Eye (tissue), 1 donor: ENCODE measurements at regions not wholly inside any gene's neighbourhood (a gene's known extent, or its start where the extent isn't known, plus 50 kb on each side); places are given as distances from the start of the nearest gene placed in this dataset.
"Not testable (repeated sequence)": the region's sequence is repeated elsewhere in the genome, so short reads cannot be mapped to it uniquely, and the experiment has no call there.

Experiments used
- DNase-seq: peaks from one replicate; pipeline ENCODE4 v3.0.0-alpha.2; 2015

DNA sequence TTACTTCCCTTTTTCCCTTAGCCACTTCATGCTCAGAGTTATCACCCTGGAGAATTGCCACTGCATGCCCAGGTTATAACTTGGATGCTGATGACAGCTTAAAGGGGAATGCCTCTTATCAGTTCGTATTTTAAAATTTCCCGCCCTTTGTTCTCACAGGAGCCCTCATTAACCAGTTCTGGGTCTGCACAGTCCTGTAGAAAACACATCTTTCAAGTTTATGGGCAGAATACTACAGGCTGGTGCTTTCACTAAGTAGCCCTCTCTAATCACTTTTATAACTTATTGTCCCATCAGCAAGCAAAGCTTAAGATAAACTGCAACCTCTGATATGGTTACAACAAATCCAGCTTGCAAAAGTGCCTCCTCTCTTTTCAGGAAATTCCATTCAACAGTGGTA lies 587.3 kb upstream of the UBE2E2 start:
- DNase-seq: no peak

DNA sequence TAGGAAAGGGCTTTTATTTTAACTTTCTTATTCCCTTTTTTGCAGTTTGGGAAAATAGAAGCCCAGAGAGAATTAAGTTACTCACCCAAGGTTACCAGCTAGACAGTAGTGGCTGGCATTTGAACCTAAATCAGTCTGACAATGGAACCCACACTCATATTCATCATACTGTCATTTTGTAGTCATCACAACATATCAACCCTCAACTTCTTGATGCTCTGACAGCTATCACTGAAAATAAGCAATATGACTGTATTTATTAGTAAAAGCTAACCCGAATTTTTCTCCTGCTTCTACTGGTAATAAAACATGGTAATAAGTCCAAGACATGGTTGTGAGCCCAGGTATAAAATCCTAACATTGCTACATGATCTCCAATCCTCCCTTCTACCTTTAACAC lies 585.8 kb upstream of the UBE2E2 start:
- DNase-seq: no peak

DNA sequence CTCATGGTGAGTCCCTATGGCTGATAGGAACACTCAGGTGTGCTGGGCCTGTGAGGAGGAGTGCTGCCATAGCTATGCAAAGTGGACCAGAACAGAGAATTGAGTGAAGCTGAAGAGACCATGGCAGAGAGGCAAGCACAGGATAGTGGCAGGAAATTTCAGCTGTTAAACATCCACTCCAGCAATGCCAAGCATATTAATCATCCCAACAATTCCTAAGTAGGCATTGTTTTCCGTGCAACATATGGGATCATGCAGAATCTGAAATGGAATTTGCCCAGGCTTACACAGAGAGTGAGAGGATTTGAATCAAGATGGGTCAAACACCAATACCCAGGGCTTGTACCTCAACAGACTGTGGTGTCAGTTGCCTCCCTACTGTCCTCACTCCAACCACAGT lies 582.6 kb upstream of the UBE2E2 start:
- DNase-seq: no peak

DNA sequence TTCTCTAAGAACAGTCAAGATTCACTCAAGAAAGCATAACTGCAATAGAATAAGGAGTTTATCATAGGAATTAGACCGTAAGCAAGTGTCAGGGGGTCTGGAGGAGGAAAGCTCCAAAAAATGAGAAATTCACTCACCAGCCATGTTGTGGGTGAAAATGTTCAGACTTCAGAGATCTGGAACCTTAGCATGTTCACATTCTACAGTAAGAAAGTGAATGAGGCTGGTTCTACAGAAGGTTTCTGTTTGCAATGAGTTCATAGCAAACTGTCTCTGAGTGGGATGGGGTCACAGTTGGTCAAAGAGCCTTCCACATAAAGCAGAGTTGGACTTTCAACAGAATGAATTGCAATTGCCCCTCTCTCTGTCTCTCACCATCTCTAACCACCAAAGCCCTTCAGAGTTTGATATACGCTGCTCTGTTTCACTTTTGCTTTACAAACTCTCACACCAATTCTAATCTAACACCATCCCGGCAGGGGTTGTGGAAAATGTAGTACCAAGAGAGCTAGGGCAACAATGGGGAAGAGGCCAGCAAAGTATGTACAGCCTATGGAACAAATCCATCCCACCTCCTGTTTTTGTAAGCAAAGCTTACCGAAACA lies 581.8 kb upstream of the UBE2E2 start:
- no peak for DNase-seq

DNA sequence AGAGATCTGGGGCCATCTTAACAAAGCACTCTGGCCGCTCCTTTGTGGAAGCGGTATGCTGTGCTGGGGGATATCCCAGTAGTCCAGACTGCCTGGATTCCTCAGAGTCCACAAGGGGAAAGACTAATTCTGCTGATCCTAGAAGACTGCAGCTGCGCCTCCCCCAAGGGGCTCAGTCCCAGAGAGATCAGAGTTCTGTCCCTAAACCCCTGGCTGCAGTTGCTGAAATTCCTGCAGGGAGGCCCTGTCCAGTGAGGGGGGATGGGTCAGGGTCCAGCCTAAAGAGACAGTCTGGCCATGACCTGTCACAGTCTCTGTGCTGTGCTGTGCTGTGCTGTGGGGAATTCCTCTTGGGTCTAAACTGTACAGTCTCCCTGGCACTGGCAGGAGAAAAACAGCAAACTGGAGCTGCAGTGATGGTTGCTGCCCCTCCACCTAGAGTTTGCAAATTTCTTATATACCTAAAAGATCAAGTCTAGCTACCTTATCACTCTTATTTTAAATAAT lies 575.1 kb upstream of the UBE2E2 start:
- no peak for DNase-seq

DNA sequence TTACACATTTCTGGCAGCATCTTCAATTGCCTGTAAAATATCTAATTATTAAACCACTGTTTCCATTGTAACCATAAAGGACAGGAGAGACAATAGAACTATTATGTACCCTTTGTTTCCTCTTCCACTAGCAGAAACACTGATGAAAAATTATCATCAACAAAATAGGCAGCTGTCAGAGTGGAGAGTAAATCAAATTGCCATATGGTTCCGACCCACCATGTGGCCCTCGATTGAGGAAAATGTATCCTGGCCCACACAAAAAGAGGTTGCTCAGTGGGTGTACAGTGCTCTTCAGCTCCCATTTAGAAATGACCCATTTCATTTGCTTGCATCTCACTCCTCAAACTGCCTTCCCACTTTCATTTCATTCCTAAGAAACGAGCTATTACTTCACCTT lies 570.6 kb upstream of the UBE2E2 start:
- peak; percentile 64 for DNase-seq

DNA sequence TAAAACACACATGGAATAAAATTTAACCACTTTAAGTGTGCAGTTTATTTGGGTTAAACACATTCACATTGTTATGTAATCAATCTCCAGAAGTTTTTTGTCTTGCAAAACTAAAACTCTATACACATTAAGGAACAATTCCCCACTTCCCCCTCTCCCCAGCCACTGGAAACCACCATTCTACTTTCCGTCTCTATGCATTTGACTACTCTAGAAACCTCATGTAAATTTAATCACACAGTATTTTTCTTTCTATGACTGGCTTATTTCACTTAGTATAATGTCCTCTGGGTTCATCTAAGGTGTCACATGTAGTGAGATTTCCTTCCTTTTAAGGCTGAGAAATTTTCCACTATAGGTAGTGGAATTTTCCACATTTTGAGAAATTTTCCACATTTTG lies 568.7 kb upstream of the UBE2E2 start:
- no peak for DNase-seq

DNA sequence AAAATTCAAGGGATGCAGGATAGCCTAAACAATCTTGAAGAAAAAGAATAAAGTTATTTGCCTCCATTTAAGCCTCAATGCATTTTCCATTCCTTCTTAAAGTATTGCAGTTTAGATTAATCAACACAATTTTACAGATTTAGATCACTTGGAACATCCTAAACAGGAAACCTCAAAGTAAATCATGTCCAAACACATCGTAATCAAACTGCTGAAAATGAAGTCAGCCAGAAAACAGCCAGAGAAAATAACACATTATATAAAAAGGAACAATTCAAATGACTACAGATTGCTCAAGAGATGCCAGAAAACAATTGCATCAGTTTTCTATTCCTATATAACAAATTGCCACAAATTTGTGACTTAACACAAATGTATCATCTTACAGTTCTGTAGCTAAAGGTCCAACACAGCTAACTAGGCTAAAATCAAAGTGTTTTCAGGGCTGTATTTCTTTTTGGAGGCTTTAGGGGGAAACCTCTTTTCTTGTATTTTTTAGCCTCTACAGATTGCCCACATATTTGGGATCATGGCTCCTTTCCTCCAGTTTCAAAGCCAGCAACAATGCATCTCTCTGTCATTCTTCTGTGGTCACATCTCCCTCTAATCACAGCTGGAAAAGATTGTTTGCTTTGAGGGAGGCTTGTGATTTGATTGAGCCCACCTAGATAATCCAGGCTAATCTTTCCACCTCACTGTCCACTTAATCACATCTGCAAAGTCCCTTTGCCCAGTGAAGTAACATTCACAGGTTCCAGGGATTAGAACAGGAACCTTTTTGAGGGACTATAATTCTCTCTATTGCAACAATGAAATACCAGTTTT lies 543.3 kb upstream of the UBE2E2 start:
- DNase-seq: peak; percentile 25

DNA sequence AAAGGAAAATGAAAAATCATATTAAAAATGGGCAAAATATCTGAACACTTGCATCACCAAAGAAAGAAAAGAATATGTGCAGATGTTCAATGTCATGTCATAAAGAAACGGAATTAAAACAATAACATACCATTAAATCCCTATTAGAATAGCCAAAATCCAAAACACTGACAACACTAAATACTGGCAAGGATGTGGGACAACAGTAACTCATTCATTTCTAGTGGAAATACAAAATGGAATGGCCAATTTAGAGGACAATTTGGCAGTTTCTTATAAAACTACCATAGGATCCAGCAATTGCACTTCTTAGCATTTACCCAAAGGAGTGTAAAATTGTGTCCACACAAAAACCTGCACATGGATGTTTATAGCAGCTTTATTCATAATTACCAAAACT lies 542.5 kb upstream of the UBE2E2 start:
- no peak for DNase-seq

DNA sequence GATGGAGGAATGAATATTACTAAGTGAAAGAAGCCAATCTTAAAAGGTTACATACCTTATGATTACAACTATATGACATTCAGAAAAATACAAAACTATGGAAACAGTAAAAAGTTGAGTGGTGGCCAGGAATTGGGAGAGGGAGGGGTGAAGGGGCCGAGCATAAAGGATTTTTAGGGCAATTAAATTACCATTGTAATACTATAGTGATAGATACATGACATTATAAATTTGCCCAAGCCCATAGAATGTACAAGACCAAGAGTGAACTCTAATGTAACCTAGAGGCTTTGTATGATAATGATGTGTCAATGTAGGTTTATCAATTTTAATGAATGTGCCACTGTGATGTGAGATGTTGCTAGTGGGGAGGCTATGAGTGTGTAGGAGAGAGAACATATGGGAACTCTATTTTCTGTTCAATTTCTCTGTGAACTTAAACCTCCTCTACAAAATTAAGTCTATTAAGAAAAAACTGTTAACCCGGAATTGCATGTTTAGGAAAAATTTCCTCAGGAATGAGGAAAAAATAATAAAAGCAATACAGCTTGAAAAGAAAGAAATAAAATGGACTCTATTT lies 541.9 kb upstream of the UBE2E2 start:
- DNase-seq: peak; percentile 20

DNA sequence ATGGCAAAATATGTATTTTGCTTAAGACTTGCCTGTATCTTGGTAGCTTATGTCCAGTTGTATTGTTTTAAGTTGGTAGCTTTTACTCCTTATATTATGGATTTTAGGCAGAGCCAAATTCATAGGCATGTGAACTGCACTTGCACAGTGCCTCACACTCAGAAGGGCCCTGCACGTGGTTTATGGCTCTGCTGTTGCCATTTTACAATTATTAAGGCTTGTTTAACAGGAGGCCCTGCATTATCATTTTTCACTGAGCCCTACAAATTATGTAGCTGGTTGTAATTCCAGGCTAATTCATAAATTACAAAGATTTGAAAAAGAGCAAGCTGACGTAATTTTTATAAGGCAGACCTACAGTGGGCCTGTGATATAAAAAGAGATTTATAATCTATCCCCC lies 537.6 kb upstream of the UBE2E2 start:
- no peak for DNase-seq

DNA sequence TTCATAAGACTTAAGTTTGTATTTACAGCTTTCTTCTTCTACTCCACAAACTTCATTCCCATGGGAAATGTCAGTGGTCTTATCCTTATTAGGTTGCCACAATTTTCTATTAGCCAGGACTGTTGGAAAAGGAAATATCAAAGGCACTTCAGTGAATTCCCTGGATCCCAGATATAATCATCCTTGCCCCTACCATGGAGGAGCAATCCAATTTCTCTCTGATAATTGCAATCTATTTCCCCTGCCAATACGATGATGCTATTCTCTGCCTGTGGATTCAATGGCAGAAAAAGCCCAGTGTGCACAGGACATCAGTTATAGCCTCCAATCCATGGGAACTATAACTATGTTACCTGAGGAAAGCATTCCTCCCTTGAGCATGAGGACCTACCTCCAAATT lies 536.4 kb upstream of the UBE2E2 start:
- no peak for DNase-seq

DNA sequence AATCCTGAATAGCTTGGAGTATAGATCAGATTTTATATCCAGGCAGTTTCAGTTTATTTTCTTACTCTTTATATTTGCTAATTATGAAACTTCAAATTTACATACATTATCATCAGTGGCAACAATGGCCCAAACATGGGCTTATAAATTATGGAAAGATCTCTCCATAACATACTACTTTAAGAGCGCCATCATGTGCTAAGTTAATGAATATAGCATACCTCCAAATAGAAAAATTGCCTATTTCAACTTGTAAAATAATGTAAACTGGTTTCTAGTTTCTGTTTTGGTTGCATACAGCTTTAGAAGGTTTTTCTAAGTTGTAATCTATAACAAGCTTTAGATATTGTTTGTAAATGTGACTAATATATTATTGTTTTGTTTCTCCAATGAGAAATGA lies 531.3 kb upstream of the UBE2E2 start:
- no peak for DNase-seq

DNA sequence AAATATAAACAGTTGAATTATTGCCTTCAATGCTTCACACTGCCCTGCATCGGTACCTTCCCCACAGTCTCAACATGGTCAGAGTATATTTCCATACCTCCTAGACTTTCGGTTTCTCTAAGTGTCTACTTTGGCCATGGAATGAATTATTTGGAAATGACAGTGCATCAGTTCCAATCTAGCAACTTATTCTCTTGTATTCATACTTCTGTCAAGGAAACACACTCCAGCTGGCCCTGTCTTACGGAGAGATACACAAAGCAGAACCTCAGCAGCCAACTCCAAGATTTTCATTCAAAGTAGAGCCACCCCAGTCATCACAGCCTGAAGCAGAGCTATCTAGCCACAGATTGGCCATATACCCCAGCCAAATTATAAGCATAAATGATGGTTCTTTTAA lies 518.4 kb upstream of the UBE2E2 start:
- DNase-seq: no peak

DNA sequence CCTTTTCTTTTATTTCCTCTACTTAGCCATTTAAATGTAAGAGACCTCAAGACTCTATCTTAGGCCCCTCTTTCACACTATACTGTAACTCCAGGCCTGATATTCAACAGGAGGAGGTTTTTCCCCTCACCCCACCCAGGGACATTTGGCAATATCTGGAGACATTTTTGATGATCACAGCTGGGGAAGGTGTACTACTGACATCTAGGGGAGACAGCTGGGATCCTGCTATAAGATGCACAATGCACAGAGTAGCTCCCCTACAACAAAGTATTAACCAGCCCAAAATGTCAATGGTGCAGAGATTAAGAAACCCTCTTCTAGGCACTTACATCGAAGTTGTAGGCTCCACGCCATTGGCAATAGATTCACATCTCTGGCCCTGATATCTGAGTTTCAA lies 517.5 kb upstream of the UBE2E2 start:
- no peak for DNase-seq

DNA sequence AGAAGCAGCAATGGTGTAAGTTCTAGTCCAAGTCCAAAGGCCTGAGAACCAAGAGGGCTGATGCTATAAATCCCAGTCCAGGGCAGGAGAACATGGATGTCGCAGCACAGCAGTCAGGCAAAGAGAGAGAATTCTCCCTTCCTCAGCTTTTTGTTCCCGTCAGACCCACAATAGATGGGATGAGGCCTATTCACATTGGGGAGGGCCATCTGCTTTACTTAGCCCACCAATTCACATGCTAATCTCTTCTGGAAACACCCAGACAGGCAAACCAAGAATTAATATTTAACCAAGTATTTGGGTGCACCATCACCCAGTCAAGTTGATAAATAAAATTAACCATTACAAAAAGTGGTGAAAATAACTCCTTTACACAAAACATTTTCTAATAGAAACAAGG lies 511.7 kb upstream of the UBE2E2 start:
- DNase-seq: peak; percentile 6

DNA sequence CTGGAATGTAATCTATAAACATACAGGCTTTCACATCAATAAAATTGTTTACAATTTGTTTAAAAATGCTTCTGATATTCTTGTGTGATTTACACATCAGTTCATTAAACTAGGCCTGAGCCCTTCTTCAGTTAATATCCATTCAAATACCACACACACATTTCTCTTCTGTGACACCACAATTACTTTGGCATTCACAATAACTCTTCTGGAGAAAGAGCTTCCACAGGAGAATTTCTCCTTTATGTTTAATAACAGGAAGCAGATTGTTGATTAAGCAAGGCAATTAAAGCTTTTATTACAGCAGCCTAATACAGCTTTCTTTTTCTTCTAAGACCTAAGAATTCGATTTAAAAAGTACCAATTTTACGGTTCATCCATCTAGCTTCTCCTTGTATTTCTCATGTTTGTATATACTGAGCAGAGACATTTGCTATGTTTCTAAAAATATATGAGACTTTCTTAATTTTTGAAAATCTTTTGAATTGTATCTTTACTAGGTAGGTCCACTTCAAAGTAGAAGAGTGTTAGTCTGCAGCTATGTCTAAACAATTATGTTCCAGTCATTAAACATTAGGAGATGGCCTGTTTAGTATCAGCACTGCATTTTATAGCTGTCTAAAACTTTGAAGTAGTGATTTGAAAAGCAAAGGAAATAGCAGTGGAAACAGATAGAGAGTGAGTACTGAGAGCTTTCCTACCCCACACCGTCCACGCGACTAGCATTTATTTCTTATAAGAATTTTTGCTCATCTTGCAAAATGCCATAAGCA lies 511.1 kb upstream of the UBE2E2 start:
- DNase-seq: peak; percentile 74

DNA sequence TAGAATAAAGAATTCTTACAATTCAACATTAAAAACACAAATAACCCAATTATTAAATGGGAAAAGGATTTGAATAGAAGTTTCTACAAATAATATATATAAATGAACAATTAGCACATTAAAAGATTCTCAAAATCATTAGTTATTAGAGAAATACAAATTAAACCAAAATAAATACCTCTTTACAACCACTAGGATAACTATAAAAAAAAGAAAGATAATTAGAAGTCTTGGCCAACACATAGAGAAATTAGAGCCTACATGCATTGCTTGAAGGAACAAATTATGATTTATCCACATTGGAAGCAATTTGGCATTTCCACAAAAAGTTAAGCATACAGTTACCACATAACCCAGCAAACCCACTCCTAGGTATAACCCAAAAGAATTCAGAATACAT lies 502.3 kb upstream of the UBE2E2 start:
- no peak for DNase-seq

DNA sequence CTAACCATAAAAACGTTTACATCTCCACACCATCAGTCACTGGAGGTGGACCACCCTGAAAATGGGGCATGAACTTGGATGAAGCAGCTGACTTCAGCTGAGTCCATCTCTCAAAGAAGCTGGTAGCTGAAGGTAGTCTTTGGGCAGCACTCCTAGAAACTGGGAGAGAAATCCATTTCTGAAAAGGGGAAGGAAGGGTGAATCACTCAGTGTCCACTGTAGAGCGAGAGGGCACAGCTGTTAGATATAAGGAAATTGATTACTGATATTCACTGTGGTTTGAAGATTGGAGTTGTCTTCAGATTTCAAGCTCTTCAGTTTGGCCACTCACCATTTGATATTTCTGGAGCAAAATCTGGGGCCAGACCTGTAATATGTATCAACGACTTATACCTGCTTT lies 499.0 kb upstream of the UBE2E2 start:
- no peak for DNase-seq

DNA sequence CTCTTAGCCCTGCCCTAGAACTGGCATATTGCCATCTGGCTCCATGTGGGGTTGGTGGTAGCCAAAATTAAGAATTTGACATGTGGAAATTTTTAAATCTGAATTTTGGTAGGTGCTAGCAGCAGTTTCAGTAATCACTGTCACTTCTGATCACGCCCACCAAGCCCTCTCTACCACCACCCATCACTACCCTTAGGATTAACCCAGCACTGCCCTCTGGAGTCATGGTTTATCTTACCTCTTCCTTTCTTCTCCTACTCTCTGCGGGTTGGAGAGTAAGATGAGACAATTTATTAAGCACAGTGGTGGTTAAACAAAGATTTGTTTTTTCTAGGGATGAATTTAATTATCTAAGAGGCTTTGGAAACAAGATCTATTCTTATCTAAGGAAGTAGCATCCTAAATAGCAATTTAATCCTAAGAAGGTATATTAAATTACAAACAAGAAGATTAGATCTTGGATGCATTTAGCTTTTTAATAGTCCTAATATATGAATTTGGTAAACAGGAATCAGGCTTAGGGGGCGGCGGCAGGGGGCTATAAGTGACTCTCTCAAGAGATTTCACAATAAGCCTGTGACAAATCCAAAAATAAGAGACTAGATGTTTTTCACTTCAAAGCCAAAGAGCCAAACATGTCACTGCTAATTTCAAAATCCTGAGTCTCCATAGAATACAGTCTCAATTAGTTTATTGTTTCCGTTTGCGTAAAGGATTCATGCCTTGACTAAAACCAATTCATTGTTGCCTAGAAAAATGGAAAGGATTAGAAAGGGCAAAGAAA lies 498.4 kb upstream of the UBE2E2 start:
- DNase-seq: no peak

DNA sequence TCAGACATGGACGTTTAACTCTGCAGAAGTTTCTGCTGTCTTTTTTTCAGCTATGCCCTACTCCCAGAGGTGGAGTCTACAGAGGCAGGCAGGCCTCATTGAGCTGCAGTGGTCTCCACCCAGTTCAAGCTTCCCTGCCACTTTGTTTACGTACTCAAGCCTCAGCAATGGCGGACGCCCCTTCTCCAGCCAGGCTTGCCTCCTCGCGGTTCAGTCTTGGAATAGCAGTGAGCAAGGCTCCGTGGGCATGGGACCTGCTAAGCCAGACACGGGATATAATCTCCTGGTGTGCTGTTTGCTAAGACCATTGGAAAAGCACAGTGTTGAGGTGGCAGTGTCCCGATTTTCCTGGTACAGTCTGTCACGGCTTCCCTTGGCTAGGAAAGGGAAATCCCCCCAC lies 496.2 kb upstream of the UBE2E2 start:
- DNase-seq: not testable (repeated sequence)

DNA sequence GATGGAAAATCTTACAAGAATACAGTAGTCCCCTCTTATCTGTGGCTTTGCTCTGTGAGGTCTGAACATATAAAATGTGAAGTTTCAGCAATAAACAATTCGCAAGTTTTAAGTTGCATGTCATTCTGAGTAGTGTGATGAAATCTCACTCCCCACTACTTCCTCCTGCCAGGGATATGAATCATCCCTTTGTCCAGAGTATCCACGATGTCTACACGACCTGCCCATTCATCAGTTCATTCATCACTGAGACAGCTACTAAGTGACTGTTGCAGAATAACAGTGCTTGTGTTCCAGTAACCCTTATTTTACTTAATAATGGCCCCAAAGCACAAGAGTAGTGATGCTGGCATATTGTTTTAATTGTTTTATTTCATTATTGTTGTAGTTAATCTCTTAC lies 489.2 kb upstream of the UBE2E2 start:
- no peak for DNase-seq

DNA sequence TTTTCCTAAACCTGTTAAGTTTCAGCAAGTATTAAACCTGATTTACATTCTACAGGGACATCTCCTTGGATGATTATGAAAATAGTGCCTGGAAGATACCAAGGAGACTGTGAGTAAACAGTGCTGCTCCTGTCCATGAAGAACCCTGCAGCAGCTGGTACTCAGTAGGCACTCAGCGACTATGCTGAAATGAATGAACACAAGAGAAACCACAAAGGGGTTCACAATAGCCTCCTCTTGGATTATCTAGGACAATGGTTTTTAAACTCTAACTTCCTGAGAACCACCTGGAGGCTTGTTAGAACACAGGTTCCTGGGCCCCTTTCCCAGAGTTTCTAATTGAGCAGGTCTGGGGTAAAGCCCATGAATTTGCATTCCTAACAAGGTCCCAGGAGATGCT lies 488.4 kb upstream of the UBE2E2 start:
- DNase-seq: no peak
